ENCODE measurements at regions not wholly inside any gene's neighbourhood (a gene's known extent, or its start where the extent isn't known, plus 50 kb on each side); places are given as distances from the start of the nearest gene placed in this dataset.

- no peak overlapping the region for H3K27ac ChIP-seq
- H3K27me3 ChIP-seq, result no peaks in the 10 kb centered on the region
- TF ChIP-seq CTCF (IDR thresholded peaks at IDR 0.05) (no peak), POLR2A (IDR thresholded peaks at IDR 0.05) (no peak)
- no peaks in the 10 kb centered on the region for H3K36me3 ChIP-seq
- 60 to 80% (median 69%) methylated on average over 1 of the region's 1 CpG for WGBS, 4 donors
- no peaks in the 10 kb centered on the region for H3K9me3 ChIP-seq
- no peak for DNase-seq
- peaks cover 0 to 6% (median 0%) of the 10 kb centered on the region in 12 donors for H3K4me1 ChIP-seq
- intact Hi-C loops (cut with DNase I), result loop anchor here in 1 of 10 donors (10.0 kb wide), 1 partner anchor 372 kb away; no protein-coding TSS in a partner anchor
- ATAC-seq, result no peak
- H3K4me3 ChIP-seq, result no peak overlapping the region
These were observed 173.2 kb upstream of the CREB1 start for GRCh38 chr2:207356567-207356966.

- 90 to 93% (median 90%) methylated on average over 2 of the region's 2 CpGs for WGBS, 4 donors
- H3K9me3 ChIP-seq, result no peaks in the 10 kb centered on the region
- H3K4me3 ChIP-seq, result no peak overlapping the region
- no peak overlapping the region for H3K27ac ChIP-seq
- no peaks in the 10 kb centered on the region for H3K27me3 ChIP-seq
- TF ChIP-seq POLR2A (IDR thresholded peaks at IDR 0.05) (no peak), CTCF (IDR thresholded peaks at IDR 0.05) (no peak)
- intact Hi-C loops (cut with DNase I), result loop anchor here in 1 of 10 donors (10.0 kb wide), 1 partner anchor 372 kb away; no protein-coding TSS in a partner anchor
- no peaks in the 10 kb centered on the region for H3K36me3 ChIP-seq
- H3K4me1 ChIP-seq, result peaks cover 0 to 6% (median 0%) of the 10 kb centered on the region in 12 donors
- ATAC-seq (no peak), DNase-seq (no peak)
These were observed 172.5 kb upstream of the CREB1 start for GRCh38 chr2:207357216-207357615.

- TF ChIP-seq CTCF (IDR thresholded peaks at IDR 0.05) (no peak), POLR2A (IDR thresholded peaks at IDR 0.05) (no peak)
- Histone ChIP-seq H3K4me3 (no peak overlapping the region), H3K36me3 (no peaks in the 10 kb centered on the region), H3K9me3 (no peaks in the 10 kb centered on the region), H3K4me1 (no peaks in the 10 kb centered on the region), H3K27ac (no peak overlapping the region), H3K27me3 (no peaks in the 10 kb centered on the region)
- 72 to 83% (median 81%) methylated on average over 2 of the region's 2 CpGs for WGBS, 4 donors
- intact Hi-C loops (cut with DNase I), result no loop called here
- DNase-seq (no peak), ATAC-seq (no peak)
These were observed 167.0 kb upstream of the CREB1 start for GRCh38 chr2:207362716-207363115.

- no peak for ATAC-seq
- WGBS, 4 donors, result 77 to 83% (median 78%) methylated on average over 1 of the region's 1 CpG
- intact Hi-C loops (cut with DNase I), result no loop called here
These were observed 165.9 kb upstream of the CREB1 start for GRCh38 chr2:207363761-207364290.

More at GRCh38 chr2:207363761-207364290, 165.9 kb upstream of the CREB1 start:
- no peak overlapping the region for H3K4me3 ChIP-seq
- H3K9me3 ChIP-seq, result no peaks in the 10 kb centered on the region
- no peaks in the 10 kb centered on the region for H3K27me3 ChIP-seq
- no peak for DNase-seq
- H3K36me3 ChIP-seq, result no peaks in the 10 kb centered on the region
- H3K4me1 ChIP-seq, result no peaks in the 10 kb centered on the region
- TF ChIP-seq CTCF (IDR thresholded peaks at IDR 0.05), result no peak
- no peak for TF ChIP-seq POLR2A (IDR thresholded peaks at IDR 0.05)
- H3K27ac ChIP-seq, result no peak overlapping the region

Measured in heart left ventricle (tissue), 16 donors.